Right lobe of liver (tissue), 4 donors: ENCODE measurements at regions not wholly inside any gene's neighbourhood (a gene's known extent, or its start where the extent isn't known, plus 50 kb on each side); places are given as distances from the start of the nearest gene placed in this dataset.

Source experiments
- POLR2A ChIP-seq: fragments of 450-650 bp; IDR thresholded peaks from one replicate; pipeline ENCODE4 v1.6.1; 2017; ENCODE audit warnings: antibody characterized with exemption, mild to moderate bottlenecking
- TF ChIP-seq, protein P1 (sequence below), 4 donors: fragments of 200-600 bp in 3 of 4; fragments of 450-650 bp in 1 of 4; IDR thresholded peaks; one replicate each; pipeline versions ENCODE4 v1.5.1 to v1.8.0; 2016 to 2022; ENCODE audit warnings: antibody characterized with exemption in 4 of 4, mild to moderate bottlenecking in 2 of 4
- donor health status: DM: no; HTN: no; CAD: no.
- donor health status: DM: no; HTN: no; CAD: no.
- donor health status: DM: no; HTN: yes; CAD: no.

DNA sequence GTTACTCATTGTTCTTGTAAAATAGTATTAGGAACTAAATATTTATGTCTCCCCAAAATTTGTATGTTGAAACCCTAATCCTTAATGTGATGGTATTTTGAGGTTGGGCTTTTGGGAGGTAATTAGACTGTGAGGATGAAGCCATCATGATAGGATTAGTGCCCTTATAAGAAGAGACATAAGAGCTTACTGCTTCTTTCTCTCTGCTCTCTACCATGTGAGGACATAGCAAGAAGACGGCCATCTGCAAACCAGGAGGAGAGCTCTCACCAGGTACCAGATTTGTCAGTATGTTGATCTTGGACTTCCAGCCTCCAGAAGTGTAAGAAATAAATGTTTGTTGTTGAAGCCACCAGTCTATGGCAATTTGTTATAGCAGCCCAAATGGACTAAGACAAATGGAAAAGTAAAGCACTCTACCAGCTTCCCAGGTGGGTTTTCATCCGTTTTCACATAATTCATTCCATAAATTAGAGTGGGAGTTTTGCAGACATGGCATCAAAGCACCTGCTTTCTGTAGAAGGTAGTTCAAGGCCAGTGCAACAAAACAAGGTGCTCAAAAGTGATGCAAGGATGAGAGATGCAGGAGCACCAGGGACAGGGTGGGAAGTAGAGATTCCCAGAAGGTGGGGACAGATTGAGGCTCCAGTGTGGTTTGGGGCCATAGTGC lies 70.7 kb downstream of the MYCN start:
- TF ChIP-seq, protein P1, sequence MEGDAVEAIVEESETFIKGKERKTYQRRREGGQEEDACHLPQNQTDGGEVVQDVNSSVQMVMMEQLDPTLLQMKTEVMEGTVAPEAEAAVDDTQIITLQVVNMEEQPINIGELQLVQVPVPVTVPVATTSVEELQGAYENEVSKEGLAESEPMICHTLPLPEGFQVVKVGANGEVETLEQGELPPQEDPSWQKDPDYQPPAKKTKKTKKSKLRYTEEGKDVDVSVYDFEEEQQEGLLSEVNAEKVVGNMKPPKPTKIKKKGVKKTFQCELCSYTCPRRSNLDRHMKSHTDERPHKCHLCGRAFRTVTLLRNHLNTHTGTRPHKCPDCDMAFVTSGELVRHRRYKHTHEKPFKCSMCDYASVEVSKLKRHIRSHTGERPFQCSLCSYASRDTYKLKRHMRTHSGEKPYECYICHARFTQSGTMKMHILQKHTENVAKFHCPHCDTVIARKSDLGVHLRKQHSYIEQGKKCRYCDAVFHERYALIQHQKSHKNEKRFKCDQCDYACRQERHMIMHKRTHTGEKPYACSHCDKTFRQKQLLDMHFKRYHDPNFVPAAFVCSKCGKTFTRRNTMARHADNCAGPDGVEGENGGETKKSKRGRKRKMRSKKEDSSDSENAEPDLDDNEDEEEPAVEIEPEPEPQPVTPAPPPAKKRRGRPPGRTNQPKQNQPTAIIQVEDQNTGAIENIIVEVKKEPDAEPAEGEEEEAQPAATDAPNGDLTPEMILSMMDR (IDR thresholded peaks at IDR 0.05): no peak
- TF ChIP-seq POLR2A: no peak
